GM23338 (cell line): ENCODE measurements at regions not wholly inside any gene's neighbourhood (a gene's known extent, or its start where the extent isn't known, plus 50 kb on each side); places are given as distances from the start of the nearest gene placed in this dataset.

Source experiments
- ATAC-seq: fragments of 200-7000 bp; cut with Tn5 transposase; 3 replicates; pipeline ENCODE4 v1.9.1; 2020
- DNase-seq: peaks from one replicate; pipeline ENCODE4 v3.0.0-alpha.2; 2015; ENCODE audit warnings: low spot score
- H2AFZ ChIP-seq: fragments of 200-600 bp; sonication (generic); 2 replicates; pipeline ENCODE4 v1.8.0; 2016; ENCODE audit warnings: antibody characterized with exemption, mild to moderate bottlenecking, moderate library complexity
- H3F3A ChIP-seq: fragments of 200-600 bp; sonication (generic); replicated peaks from 2 replicates; pipeline ENCODE4 v1.8.0; 2017; ENCODE audit warnings: antibody characterized with exemption, mixed run types, low read depth
- H3K27ac ChIP-seq: fragments of 200-600 bp; sonication (generic); 2 replicates; pipeline ENCODE4 v1.6.1; 2016; ENCODE audit warnings: low read depth
- H3K27me3 ChIP-seq: fragments of 200-600 bp; sonication (generic); 2 replicates; pipeline ENCODE4 v1.8.0; 2016; ENCODE audit warnings: mild to moderate bottlenecking, mixed run types, moderate library complexity; ENCODE audit not compliant: insufficient read depth
- H3K36me3 ChIP-seq: fragments of 200-600 bp; sonication (generic); 2 replicates; pipeline ENCODE4 v1.8.0; 2016; ENCODE audit warnings: mild to moderate bottlenecking; ENCODE audit not compliant: insufficient read depth
- H3K4me1 ChIP-seq: fragments of 200-600 bp; sonication (generic); 2 replicates; pipeline ENCODE4 v1.8.0; 2016; ENCODE audit warnings: mild to moderate bottlenecking, moderate library complexity; ENCODE audit not compliant: insufficient read depth
- H3K4me2 ChIP-seq: fragments of 200-600 bp; sonication (generic); 2 replicates; pipeline ENCODE4 v1.7.1; 2017; ENCODE audit warnings: mixed run types
- H3K4me3 ChIP-seq: fragments of 200-600 bp; sonication (generic); 2 replicates; pipeline ENCODE4 v1.6.1; 2016; ENCODE audit warnings: mixed run types
- H3K79me2 ChIP-seq: fragments of 200-600 bp; sonication (generic); replicated peaks from 2 replicates; pipeline ENCODE4 v1.8.0; 2017; ENCODE audit warnings: mild to moderate bottlenecking; ENCODE audit not compliant: insufficient read depth
- H3K9me2 ChIP-seq: fragments of 200-600 bp; sonication (generic); 2 replicates; pipeline ENCODE4 v1.8.0; 2017; ENCODE audit not compliant: insufficient read depth
- H4K20me1 ChIP-seq: fragments of 200-600 bp; sonication (generic); replicated peaks from 2 replicates; pipeline ENCODE4 v1.8.0; 2017; ENCODE audit warnings: mild to moderate bottlenecking; ENCODE audit not compliant: insufficient read depth
- H3K27ac Mint-ChIP-seq: 2 replicates; pipeline ENCODE4 v1.8.0; 2020; ENCODE audit warnings: inconsistent platforms, mild to moderate bottlenecking, moderate library complexity, mixed read lengths
- H3K27me3 Mint-ChIP-seq: 3 replicates; pipeline ENCODE4 v1.8.0; 2022; ENCODE audit warnings: low read depth, mild to moderate bottlenecking, moderate library complexity, mixed read lengths, inconsistent platforms; ENCODE audit not compliant: insufficient read depth, poor library complexity
- H3K36me3 Mint-ChIP-seq: 3 replicates; pipeline ENCODE4 v1.8.0; 2021; ENCODE audit warnings: low read depth, mild to moderate bottlenecking, inconsistent platforms, moderate library complexity, mixed read lengths
- H3K4me1 Mint-ChIP-seq: 3 replicates; pipeline ENCODE4 v1.8.0; 2020; ENCODE audit warnings: mild to moderate bottlenecking, inconsistent platforms, mixed read lengths
- H3K4me3 Mint-ChIP-seq: 3 replicates; pipeline ENCODE4 v1.8.0; 2021; ENCODE audit warnings: moderate library complexity, mild to moderate bottlenecking, inconsistent platforms, mixed read lengths
- H3K9me3 Mint-ChIP-seq: 3 replicates; pipeline ENCODE4 v1.8.0; 2020; ENCODE audit warnings: moderate library complexity, mild to moderate bottlenecking, inconsistent platforms, mixed read lengths
- CREB1 ChIP-seq: fragments of 250-450 bp; sonication (Bioruptor Pico); IDR thresholded peaks from 2 replicates; pipeline ENCODE4 v1.5.0; 2020; ENCODE audit warnings: low read depth, mild to moderate bottlenecking, moderate library complexity
- EZH2phosphoT487 ChIP-seq: fragments of 200-600 bp; sonication (generic); IDR thresholded peaks from one replicate; pipeline ENCODE4 v1.8.1; 2018; ENCODE audit warnings: antibody characterized with exemption; ENCODE audit not compliant: unreplicated experiment
- JUNB ChIP-seq: IDR thresholded peaks from one replicate; pipeline ENCODE4 v1.6.1; 2016; ENCODE audit warnings: antibody characterized with exemption; ENCODE audit not compliant: unreplicated experiment
- STAT1 ChIP-seq: IDR thresholded peaks from one replicate; pipeline ENCODE4 v1.6.1; 2016; ENCODE audit warnings: antibody characterized with exemption; ENCODE audit not compliant: unreplicated experiment
- ZNF114 ChIP-seq: fragments of 250-450 bp; sonication (Bioruptor Pico); IDR thresholded peaks from 2 replicates; pipeline ENCODE4 v1.5.0; 2020; ENCODE audit warnings: mild to moderate bottlenecking, moderate library complexity
- TF ChIP-seq, protein P1 (sequence below), 2 experiments: fragments of 200-600 bp in 1 of 2; sonication (generic) in 1 of 2; conservative IDR thresholded peaks; 2 replicates each; pipeline versions ENCODE4 v1.5.1 to v1.6.1; 2016 to 2017; ENCODE audit warnings: antibody characterized with exemption in 2 of 2, low read depth in 2 of 2, mild to moderate bottlenecking in 2 of 2, moderate library complexity in 1 of 2
- TF ChIP-seq, protein P2 (sequence below): IDR thresholded peaks from one replicate; pipeline ENCODE4 v1.6.1; 2018; ENCODE audit warnings: antibody characterized with exemption; ENCODE audit not compliant: unreplicated experiment
- TF ChIP-seq, protein P3 (sequence below): IDR thresholded peaks from 2 replicates; pipeline ENCODE4 v1.6.1; 2016; ENCODE audit warnings: antibody characterized with exemption

DNA sequence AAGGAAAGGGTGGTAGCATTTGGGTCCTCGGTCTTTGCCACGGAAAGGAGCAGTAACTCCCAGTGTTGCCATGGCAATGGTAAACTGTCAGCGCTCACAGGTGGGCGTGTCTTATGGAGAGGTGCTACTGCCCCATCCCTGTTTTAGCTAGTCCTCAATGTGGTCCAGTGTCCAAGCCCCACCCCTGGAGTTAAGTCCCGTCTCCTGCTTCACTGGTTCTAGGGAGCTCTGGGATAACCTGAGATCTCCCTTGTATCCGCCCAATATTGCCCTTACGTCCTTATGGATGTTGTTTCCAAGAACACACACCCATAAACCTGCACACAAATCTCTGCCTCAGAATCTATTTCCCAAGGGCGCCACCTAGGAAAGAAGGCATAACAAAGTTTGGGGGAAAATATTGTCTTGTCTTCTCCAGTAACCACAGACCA lies 64.2 kb downstream of the SPRING1 start:
- Histone ChIP-seq H3K4me2 (no peak overlapping the region), H3K27me3 (no peaks in the 10 kb centered on the region), H2AFZ (no peak overlapping the region), H3K9me2 (no peaks in the 10 kb centered on the region), H3K79me2 (no peaks in the 10 kb centered on the region), H3K4me1 (no peaks in the 10 kb centered on the region; the same call in 1 of the 2 replicates), H3K4me3 (no peak overlapping the region), H3F3A (no peaks in the 10 kb centered on the region), H3K27ac (no peak overlapping the region), H4K20me1 (no peaks in the 10 kb centered on the region), H3K36me3 (no peaks in the 10 kb centered on the region)
- Mint-ChIP-seq H3K9me3 (no peaks in the 10 kb centered on the region), H3K36me3 (no peaks in the 10 kb centered on the region), H3K27ac (no peak overlapping the region), H3K4me3 (no peak overlapping the region), H3K27me3 (peaks cover 10% of the 10 kb centered on the region), H3K4me1 (peaks cover 6% of the 10 kb centered on the region; the same call in 2 of the 3 replicates)
- peak; percentile 64 for DNase-seq
- TF ChIP-seq ZNF114 (CRISPR knock-in tag) = no peak
- TF ChIP-seq, protein P1, sequence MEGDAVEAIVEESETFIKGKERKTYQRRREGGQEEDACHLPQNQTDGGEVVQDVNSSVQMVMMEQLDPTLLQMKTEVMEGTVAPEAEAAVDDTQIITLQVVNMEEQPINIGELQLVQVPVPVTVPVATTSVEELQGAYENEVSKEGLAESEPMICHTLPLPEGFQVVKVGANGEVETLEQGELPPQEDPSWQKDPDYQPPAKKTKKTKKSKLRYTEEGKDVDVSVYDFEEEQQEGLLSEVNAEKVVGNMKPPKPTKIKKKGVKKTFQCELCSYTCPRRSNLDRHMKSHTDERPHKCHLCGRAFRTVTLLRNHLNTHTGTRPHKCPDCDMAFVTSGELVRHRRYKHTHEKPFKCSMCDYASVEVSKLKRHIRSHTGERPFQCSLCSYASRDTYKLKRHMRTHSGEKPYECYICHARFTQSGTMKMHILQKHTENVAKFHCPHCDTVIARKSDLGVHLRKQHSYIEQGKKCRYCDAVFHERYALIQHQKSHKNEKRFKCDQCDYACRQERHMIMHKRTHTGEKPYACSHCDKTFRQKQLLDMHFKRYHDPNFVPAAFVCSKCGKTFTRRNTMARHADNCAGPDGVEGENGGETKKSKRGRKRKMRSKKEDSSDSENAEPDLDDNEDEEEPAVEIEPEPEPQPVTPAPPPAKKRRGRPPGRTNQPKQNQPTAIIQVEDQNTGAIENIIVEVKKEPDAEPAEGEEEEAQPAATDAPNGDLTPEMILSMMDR (conservative IDR thresholded peaks at IDR 0.05; ENCODE audit: low read depth in 2 of 2) = peak; percentile 36 to 59; a peak in 3 of 4 replicates
- peak; percentile 56 for ATAC-seq

DNA sequence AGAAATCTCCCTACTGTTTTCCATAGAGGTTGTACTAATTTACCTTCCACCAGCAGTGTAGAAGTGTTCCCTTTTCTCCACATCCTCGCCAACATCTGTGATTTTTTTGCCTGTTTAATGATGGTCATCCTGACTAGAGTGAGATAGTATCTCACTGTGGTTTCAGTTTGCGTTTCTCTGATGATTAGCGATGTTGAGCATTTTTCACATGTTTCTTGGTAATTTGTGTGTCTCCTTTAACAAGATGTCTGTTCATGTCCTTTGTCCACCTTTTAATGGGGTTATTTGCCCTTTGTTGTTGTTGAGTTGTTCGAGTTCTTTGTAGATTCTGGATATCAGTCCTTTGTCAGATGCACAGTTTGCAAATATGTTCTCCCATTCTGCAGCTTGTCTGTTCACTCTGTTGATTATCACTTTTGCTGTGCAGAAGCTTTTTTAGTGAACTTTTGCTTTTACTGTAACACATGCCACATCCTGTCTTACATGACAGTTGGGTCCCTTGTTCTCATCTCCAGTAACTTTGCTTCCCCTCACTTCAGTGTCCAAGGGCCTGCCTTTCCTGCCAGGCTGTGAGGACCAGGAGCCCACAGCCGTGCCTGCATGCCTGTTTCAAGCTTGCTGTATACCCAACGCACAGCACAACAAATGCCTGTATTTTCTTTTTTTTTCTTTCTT lies 64.9 kb downstream of the SPRING1 start:
- Mint-ChIP-seq H3K27me3 (peaks cover 10% of the 10 kb centered on the region), H3K36me3 (no peaks in the 10 kb centered on the region), H3K4me1 (peaks cover 6% of the 10 kb centered on the region; the same call in 2 of the 3 replicates), H3K27ac (no peak overlapping the region), H3K9me3 (no peaks in the 10 kb centered on the region), H3K4me3 (no peak overlapping the region)
- Histone ChIP-seq H3K79me2 (no peaks in the 10 kb centered on the region), H3K4me3 (no peak overlapping the region), H3K27me3 (no peaks in the 10 kb centered on the region), H3K36me3 (no peaks in the 10 kb centered on the region), H3K4me1 (no peaks in the 10 kb centered on the region; the same call in 1 of the 2 replicates), H3F3A (no peaks in the 10 kb centered on the region), H3K27ac (no peak overlapping the region), H2AFZ (no peak overlapping the region), H4K20me1 (no peaks in the 10 kb centered on the region), H3K9me2 (no peaks in the 10 kb centered on the region), H3K4me2 (no peak overlapping the region)
- DNase-seq (no peak), ATAC-seq (no peak)
- TF ChIP-seq, protein P2, sequence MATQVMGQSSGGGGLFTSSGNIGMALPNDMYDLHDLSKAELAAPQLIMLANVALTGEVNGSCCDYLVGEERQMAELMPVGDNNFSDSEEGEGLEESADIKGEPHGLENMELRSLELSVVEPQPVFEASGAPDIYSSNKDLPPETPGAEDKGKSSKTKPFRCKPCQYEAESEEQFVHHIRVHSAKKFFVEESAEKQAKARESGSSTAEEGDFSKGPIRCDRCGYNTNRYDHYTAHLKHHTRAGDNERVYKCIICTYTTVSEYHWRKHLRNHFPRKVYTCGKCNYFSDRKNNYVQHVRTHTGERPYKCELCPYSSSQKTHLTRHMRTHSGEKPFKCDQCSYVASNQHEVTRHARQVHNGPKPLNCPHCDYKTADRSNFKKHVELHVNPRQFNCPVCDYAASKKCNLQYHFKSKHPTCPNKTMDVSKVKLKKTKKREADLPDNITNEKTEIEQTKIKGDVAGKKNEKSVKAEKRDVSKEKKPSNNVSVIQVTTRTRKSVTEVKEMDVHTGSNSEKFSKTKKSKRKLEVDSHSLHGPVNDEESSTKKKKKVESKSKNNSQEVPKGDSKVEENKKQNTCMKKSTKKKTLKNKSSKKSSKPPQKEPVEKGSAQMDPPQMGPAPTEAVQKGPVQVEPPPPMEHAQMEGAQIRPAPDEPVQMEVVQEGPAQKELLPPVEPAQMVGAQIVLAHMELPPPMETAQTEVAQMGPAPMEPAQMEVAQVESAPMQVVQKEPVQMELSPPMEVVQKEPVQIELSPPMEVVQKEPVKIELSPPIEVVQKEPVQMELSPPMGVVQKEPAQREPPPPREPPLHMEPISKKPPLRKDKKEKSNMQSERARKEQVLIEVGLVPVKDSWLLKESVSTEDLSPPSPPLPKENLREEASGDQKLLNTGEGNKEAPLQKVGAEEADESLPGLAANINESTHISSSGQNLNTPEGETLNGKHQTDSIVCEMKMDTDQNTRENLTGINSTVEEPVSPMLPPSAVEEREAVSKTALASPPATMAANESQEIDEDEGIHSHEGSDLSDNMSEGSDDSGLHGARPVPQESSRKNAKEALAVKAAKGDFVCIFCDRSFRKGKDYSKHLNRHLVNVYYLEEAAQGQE = no peak
- TF ChIP-seq CREB1 = no peak
- no peak for TF ChIP-seq JUNB
- no peak for TF ChIP-seq EZH2phosphoT487
- no peak for TF ChIP-seq STAT1
- TF ChIP-seq, protein P3, sequence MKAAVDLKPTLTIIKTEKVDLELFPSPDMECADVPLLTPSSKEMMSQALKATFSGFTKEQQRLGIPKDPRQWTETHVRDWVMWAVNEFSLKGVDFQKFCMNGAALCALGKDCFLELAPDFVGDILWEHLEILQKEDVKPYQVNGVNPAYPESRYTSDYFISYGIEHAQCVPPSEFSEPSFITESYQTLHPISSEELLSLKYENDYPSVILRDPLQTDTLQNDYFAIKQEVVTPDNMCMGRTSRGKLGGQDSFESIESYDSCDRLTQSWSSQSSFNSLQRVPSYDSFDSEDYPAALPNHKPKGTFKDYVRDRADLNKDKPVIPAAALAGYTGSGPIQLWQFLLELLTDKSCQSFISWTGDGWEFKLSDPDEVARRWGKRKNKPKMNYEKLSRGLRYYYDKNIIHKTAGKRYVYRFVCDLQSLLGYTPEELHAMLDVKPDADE = no peak
